ENCODE measurements at regions not wholly inside any gene's neighbourhood (a gene's known extent, or its start where the extent isn't known, plus 50 kb on each side); places are given as distances from the start of the nearest gene placed in this dataset.

DNA sequence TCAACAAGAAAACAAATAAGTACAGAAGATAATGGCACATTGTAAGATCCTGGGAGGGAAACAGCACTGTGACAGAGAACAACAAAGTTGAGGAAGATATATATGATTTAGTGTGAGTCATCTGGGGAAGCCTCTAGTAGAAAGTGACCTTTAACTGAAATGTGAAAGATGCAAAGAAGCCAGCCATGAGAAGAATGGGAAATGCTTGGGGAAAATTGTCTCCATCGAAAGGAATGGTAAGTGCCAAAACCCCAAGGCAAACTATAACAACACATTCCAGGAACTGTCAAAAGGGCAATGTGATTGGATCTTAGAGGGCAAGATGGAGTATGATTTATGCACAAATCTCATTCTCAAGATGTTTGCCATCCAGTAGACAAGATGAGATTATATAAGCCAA lies 537.8 kb upstream of the BRINP1 start:
- H3K27ac ChIP-seq (ENCODE audit: insufficient read depth, low read depth, low read length): no peak overlapping the region
- no peaks in the 10 kb centered on the region for H3K9me3 ChIP-seq (replicated peaks; ENCODE audit: control insufficient read depth, insufficient read depth, low read length)
- no peaks in the 10 kb centered on the region for H3K9me1 ChIP-seq (replicated peaks; ENCODE audit: control insufficient read depth, extremely low read depth, insufficient read depth, low read length)
- no TSS peak for BruUV-seq (replicated peaks)
- H3K4me1 ChIP-seq (ENCODE audit: control insufficient read depth, extremely low read depth, insufficient read depth, low read length): no peaks in the 10 kb centered on the region
- TF ChIP-seq, protein P1, sequence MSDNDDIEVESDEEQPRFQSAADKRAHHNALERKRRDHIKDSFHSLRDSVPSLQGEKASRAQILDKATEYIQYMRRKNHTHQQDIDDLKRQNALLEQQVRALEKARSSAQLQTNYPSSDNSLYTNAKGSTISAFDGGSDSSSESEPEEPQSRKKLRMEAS (IDR thresholded peaks at IDR 0.05; ENCODE audit: insufficient read depth, insufficient read length): no peak
- TF ChIP-seq JUN (IDR thresholded peaks at IDR 0.05; ENCODE audit: borderline replicate concordance, insufficient read depth, insufficient read length, low read depth): no peak
- TF ChIP-seq MYC (IDR thresholded peaks at IDR 0.05; ENCODE audit: low read depth, low read length): no peak
- no peak for TF ChIP-seq POLR2AphosphoS5 (IDR thresholded peaks at IDR 0.05; ENCODE audit: insufficient read depth, low read depth, low read length)
- TF ChIP-seq POLR2A (IDR thresholded peaks at IDR 0.05; ENCODE audit: low read depth, low read length): no peak
- TF ChIP-seq, protein P2, sequence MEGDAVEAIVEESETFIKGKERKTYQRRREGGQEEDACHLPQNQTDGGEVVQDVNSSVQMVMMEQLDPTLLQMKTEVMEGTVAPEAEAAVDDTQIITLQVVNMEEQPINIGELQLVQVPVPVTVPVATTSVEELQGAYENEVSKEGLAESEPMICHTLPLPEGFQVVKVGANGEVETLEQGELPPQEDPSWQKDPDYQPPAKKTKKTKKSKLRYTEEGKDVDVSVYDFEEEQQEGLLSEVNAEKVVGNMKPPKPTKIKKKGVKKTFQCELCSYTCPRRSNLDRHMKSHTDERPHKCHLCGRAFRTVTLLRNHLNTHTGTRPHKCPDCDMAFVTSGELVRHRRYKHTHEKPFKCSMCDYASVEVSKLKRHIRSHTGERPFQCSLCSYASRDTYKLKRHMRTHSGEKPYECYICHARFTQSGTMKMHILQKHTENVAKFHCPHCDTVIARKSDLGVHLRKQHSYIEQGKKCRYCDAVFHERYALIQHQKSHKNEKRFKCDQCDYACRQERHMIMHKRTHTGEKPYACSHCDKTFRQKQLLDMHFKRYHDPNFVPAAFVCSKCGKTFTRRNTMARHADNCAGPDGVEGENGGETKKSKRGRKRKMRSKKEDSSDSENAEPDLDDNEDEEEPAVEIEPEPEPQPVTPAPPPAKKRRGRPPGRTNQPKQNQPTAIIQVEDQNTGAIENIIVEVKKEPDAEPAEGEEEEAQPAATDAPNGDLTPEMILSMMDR (IDR thresholded peaks at IDR 0.05; ENCODE audit: extremely low read depth in 1 of 2, insufficient read depth in 1 of 2, low read depth in 1 of 2, low read length in 2 of 2): no peak
- TF ChIP-seq GATA2 (IDR thresholded peaks at IDR 0.05; ENCODE audit: insufficient read depth, insufficient read length, low read depth, low read length): no peak
- no peak for TF ChIP-seq EZH2 (IDR thresholded peaks at IDR 0.05; ENCODE audit: borderline replicate concordance, low read depth, low read length, severe bottlenecking)
- TF ChIP-seq FOS (IDR thresholded peaks at IDR 0.05; ENCODE audit: borderline replicate concordance, insufficient read depth, low read length): no peak
- H3K4me3 ChIP-seq (replicated peaks in 1 of 3; ENCODE audit: insufficient read depth in 1 of 3, low read depth in 1 of 3, low read length in 3 of 3): no peak overlapping the region
- no peak overlapping the region for H2AFZ ChIP-seq (ENCODE audit: low read depth, low read length)
- CTCF ChIA-PET: no interaction called here
- dilution Hi-C loops (cut with MboI; ENCODE audit: extremely low pct_ligation_motif_present, low sequenced_read_pairs) (no loop called here), intact Hi-C loops (cut with micrococcal nuclease) (no loop called here)
- no peaks in the 10 kb centered on the region for H3K79me2 ChIP-seq (ENCODE audit: control insufficient read depth, insufficient read depth, low read length)
- no peaks in the 10 kb centered on the region for H3K27me3 ChIP-seq (ENCODE audit: control insufficient read depth in 2 of 2, insufficient read depth in 2 of 2, low read length in 2 of 2)
- POLR2A ChIA-PET: no interaction called here
- H3K36me3 ChIP-seq (ENCODE audit: control insufficient read depth in 2 of 2, extremely low read depth in 1 of 2, insufficient read depth in 2 of 2, low read length in 2 of 2): no peaks in the 10 kb centered on the region
- no peak for DNase-seq (ENCODE audit: low read depth, low spot score)
- no peak overlapping the region for H3K9ac ChIP-seq (replicated peaks; ENCODE audit: extremely low read depth, insufficient read depth, low read length)
- FAIRE-seq: no peak
- H3K4me2 ChIP-seq (ENCODE audit: insufficient read depth, low read length): no peak overlapping the region
- H4K20me1 ChIP-seq (replicated peaks; ENCODE audit: control insufficient read depth, extremely low read depth, insufficient read depth, low read length): no peaks in the 10 kb centered on the region

Data from endothelial cell of umbilical vein (primary cell).